Mesendoderm (in vitro differentiated cells): ENCODE measurements at regions not wholly inside any gene's neighbourhood (a gene's known extent, or its start where the extent isn't known, plus 50 kb on each side); places are given as distances from the start of the nearest gene placed in this dataset.

Experiments used
- DNase-seq: peaks from one replicate; pipeline ENCODE4 v3.0.0; 2013
- H2AK5ac ChIP-seq: 2 replicates; pipeline ENCODE4 v1.6.1; 2013; ENCODE audit warnings: low read length, inconsistent platforms
- H2BK120ac ChIP-seq: 2 replicates; pipeline ENCODE4 v1.6.1; 2013; ENCODE audit warnings: low read depth, mild to moderate bottlenecking, low read length, moderate library complexity, mixed read lengths
- H2BK15ac ChIP-seq: replicated peaks from 2 replicates; pipeline ENCODE4 v1.6.1; 2013; ENCODE audit warnings: low read depth, mild to moderate bottlenecking, moderate library complexity
- H2BK5ac ChIP-seq: 2 replicates; pipeline ENCODE4 v1.6.1; 2013; ENCODE audit warnings: low read length, inconsistent platforms
- H3K18ac ChIP-seq: 2 replicates; pipeline ENCODE4 v1.6.1; 2013; ENCODE audit warnings: mild to moderate bottlenecking, low read length, mixed read lengths
- H3K23ac ChIP-seq: one replicate; pipeline ENCODE4 v1.6.1; 2013; ENCODE audit warnings: low read length
- H3K27ac ChIP-seq: 2 replicates; pipeline ENCODE4 v1.5.1; 2013; ENCODE audit warnings: low read depth, mild to moderate bottlenecking, inconsistent platforms, low read length, moderate library complexity
- H3K27me3 ChIP-seq: 2 replicates; pipeline ENCODE4 v1.6.1; 2013; ENCODE audit warnings: low read length, control low read depth, mild to moderate bottlenecking, inconsistent platforms; ENCODE audit not compliant: insufficient read depth, poor library complexity
- H3K36me3 ChIP-seq: 2 replicates; pipeline ENCODE4 v1.6.1; 2013; ENCODE audit warnings: low read length, inconsistent platforms; ENCODE audit not compliant: control insufficient read depth, insufficient read depth
- H3K4ac ChIP-seq: one replicate; pipeline ENCODE4 v1.6.1; 2013; ENCODE audit warnings: low read depth, mild to moderate bottlenecking, low read length, moderate library complexity
- H3K4me1 ChIP-seq: 2 replicates; pipeline ENCODE4 v1.6.1; 2013; ENCODE audit warnings: low read depth, low read length, inconsistent platforms; ENCODE audit not compliant: control insufficient read depth
- H3K4me2 ChIP-seq: 2 replicates; pipeline ENCODE4 v1.6.1; 2013; ENCODE audit warnings: low read length
- H3K4me3 ChIP-seq: 2 replicates; pipeline ENCODE4 v1.5.1; 2013; ENCODE audit warnings: mild to moderate bottlenecking, low read length
- H3K56ac ChIP-seq: one replicate; pipeline ENCODE4 v1.6.1; 2013; ENCODE audit warnings: low read length
- H3K79me1 ChIP-seq: 2 replicates; pipeline ENCODE4 v1.6.1; 2013; ENCODE audit warnings: low read length, inconsistent platforms
- H3K79me2 ChIP-seq: 2 replicates; pipeline ENCODE4 v1.6.1; 2013; ENCODE audit warnings: mild to moderate bottlenecking, low read length; ENCODE audit not compliant: control insufficient read depth, insufficient read depth
- H3K9ac ChIP-seq: 2 replicates; pipeline ENCODE4 v1.6.1; 2013; ENCODE audit warnings: low read length, inconsistent platforms
- H4K5ac ChIP-seq: one replicate; pipeline ENCODE4 v1.6.1; 2013; ENCODE audit warnings: low read length
- H4K8ac ChIP-seq: one replicate; pipeline ENCODE4 v1.6.1; 2013; ENCODE audit warnings: low read depth, mild to moderate bottlenecking, control low read depth, low read length, moderate library complexity
- WGBS: extraction: QIAGEN DNeasy Blood & Tissue Kit; methylation state at CpG from one replicate; pipeline ENCODE4 v1.1.7; 2013; ENCODE audit warnings: low lambda C conversion rate, missing lambda C conversion rate; ENCODE audit not compliant: insufficient coverage; ENCODE audit errors: extremely low coverage; 5-methylcytosine and 5-hydroxymethylcytosine counted together

DNA sequence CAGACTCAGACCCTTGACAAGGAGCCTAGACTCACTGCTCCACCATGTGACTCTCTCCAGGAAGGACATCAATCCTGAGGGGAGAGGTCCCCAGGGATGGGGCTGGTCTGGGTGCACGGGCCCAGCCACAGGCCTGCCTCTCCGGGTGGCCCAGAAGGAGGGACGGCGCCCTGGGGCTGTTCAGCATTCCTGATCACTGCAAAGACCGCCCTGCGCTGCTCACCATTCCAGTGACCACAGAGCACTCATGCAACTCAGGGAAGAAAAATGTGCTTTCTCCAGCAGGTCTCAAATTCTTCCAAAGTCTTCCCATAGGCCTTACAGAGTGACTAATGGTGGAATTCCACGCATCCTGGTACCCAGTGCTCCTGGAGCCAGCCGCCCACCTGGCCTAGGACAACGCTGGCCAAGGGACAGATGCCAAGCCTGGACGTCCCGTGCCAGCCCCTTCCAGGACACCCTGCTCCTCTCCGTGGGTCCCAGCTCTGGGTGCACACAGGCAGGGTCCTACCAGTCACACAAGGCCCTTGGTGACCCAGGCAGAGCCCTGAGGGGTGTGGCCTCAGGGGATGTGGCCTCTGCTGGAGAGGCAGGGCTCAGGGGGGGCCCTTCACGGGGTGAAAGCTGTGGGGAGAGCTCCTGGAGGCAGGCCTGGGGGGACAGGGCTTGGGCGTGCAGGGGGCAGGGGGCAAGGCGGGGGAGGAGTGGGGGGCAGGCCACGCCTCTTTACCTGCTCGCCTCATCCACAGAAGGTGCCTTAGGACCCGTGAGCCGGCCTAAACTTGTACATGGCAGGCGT lies 178.8 kb downstream of the IGLL1 start:
- Histone ChIP-seq H2BK15ac (no peak overlapping the region), H3K9ac (peak overlapping the region; percentile 70), H3K36me3 (no peaks in the 10 kb centered on the region), H2BK120ac (no peak overlapping the region), H3K79me2 (peaks cover 19% of the 10 kb centered on the region), H3K27ac (no peak overlapping the region), H3K4me2 (peak overlapping the region; percentile 59), H3K23ac (peak overlapping the region; percentile 66), H3K79me1 (peaks cover 8% of the 10 kb centered on the region), H4K5ac (no peak overlapping the region), H3K56ac (peak overlapping the region; percentile 78), H2AK5ac (no peak overlapping the region), H2BK5ac (no peak overlapping the region), H3K4me3 (no peak overlapping the region), H3K18ac (no peak overlapping the region), H3K27me3 (no peaks in the 10 kb centered on the region), H3K4ac (no peak overlapping the region), H3K4me1 (no peaks in the 10 kb centered on the region), H4K8ac (no peak overlapping the region)
- DNase-seq = peak; percentile 64
- WGBS = no CpG with 5 or more reads among the region's 20 CpGs

DNA sequence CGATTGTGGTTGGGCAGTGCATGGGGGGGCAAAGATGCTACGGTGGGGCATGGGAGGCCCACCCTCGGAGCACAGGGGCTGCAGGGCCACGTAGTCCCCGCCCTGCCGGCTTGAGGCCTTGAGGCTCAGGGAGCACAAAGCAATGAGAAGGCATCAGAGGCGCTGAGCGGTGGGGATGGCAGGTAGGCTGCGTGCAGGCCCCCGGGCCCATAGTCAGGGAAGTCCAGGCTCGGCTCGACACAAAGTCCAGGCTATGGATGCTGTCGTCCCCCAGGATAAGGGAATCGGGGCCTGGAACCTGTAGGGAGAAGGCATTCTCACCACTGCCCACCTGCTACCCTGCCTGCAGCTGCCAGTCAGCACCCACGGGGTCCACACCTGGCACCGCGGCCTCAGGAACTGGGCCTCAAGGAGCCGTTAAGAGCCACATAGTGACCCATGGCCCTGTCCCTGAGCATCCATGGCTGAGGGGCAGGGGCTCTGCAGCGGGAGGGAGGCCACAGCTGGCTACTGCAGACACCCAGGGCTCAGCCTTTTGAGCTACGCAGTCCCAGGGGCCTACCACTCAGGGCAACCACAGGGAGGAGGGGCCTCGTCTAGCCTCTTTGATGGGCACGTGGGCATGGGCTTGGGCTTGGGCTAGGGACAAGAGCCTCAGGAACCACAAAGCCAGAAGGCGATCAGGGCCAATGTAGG lies 179.7 kb downstream of the IGLL1 start:
- Histone ChIP-seq H3K36me3 (no peaks in the 10 kb centered on the region), H3K4me3 (no peak overlapping the region), H3K18ac (no peak overlapping the region), H2BK5ac (no peak overlapping the region), H2BK120ac (no peak overlapping the region), H3K79me1 (peaks cover 8% of the 10 kb centered on the region), H3K4ac (no peak overlapping the region), H2AK5ac (no peak overlapping the region), H3K9ac (peak overlapping the region; percentile 27), H3K27ac (no peak overlapping the region), H4K5ac (no peak overlapping the region), H3K79me2 (peaks cover 19% of the 10 kb centered on the region), H4K8ac (no peak overlapping the region), H3K4me2 (no peak overlapping the region), H3K27me3 (no peaks in the 10 kb centered on the region), H2BK15ac (no peak overlapping the region), H3K56ac (peak overlapping the region; percentile 76), H3K23ac (peak overlapping the region; percentile 66), H3K4me1 (no peaks in the 10 kb centered on the region)
- no CpG with 5 or more reads among the region's 23 CpGs for WGBS
- no peak for DNase-seq

DNA sequence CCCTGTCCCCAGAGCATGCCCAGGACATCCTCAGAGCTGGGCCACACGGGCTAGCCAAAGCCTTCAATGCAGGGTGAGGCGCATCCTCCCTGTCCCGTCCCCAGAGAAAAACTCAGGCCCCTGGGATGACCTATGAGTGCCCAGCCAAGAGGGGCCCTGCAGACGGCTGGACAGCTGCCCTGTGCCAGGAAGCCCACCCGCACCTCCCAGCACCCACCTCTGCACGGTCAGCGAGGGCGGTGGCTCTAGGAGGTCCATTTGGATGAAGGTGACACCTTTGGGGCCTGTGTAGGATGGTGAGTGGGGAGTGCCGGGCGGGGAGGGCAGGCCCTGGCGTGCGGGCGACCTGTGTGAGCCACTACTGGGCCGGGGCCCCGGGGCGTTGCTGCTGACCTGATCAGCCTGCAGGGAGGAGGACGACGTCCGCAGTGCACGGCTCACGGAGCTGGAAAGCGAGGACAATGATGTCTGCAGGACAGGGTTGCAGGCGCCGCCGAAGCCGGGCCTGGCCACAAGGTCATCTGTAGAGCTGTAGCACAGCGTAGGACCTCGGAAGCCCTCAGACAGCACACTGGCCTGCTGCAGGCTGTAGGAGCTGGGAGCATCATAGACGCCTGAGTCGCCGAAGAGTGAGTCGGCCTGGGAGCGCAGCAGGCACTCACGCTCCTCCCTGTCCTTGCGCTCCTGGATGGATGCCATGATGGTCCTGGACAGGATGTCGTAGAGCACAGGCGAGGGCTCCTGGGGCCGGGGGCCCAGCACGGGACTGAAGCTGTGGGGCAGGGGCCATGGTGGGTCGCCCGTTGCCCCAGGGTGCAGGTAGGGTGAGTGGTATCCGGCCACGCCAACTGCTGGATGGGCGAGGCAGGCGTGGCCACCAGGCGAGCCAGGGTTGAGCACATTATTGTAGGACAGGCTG lies 180.5 kb downstream of the IGLL1 start:
- no CpG with 5 or more reads among the region's 46 CpGs for WGBS
- Histone ChIP-seq H3K4me1 (no peaks in the 10 kb centered on the region), H3K9ac (no peak overlapping the region), H2AK5ac (no peak overlapping the region), H3K4me2 (no peak overlapping the region), H2BK15ac (no peak overlapping the region), H3K18ac (no peak overlapping the region), H3K23ac (no peak overlapping the region), H3K79me2 (peaks cover 19% of the 10 kb centered on the region), H2BK120ac (no peak overlapping the region), H3K36me3 (no peaks in the 10 kb centered on the region), H4K8ac (no peak overlapping the region), H3K4me3 (no peak overlapping the region), H3K79me1 (peaks cover 8% of the 10 kb centered on the region), H4K5ac (no peak overlapping the region), H3K56ac (peak overlapping the region; percentile 25), H2BK5ac (no peak overlapping the region), H3K27ac (no peak overlapping the region), H3K27me3 (no peaks in the 10 kb centered on the region), H3K4ac (no peak overlapping the region)
- no peak for DNase-seq

- H3K4me1 ChIP-seq = no peaks in the 10 kb centered on the region
- H3K23ac ChIP-seq = no peak overlapping the region
- peaks cover 19% of the 10 kb centered on the region for H3K79me2 ChIP-seq
- H2BK15ac ChIP-seq = no peak overlapping the region
- H2BK120ac ChIP-seq = no peak overlapping the region
- H3K18ac ChIP-seq = no peak overlapping the region
- no peak overlapping the region for H4K5ac ChIP-seq
- DNase-seq = peak; percentile 36
- H2BK5ac ChIP-seq = no peak overlapping the region
- H3K27ac ChIP-seq = no peak overlapping the region
- H3K27me3 ChIP-seq = no peaks in the 10 kb centered on the region
- no peak overlapping the region for H4K8ac ChIP-seq
- no peak overlapping the region for H3K4ac ChIP-seq
- H3K36me3 ChIP-seq = no peaks in the 10 kb centered on the region
- no peak overlapping the region for H3K4me3 ChIP-seq
- WGBS = no CpG with 5 or more reads among the region's 15 CpGs
- no peak overlapping the region for H2AK5ac ChIP-seq
- H3K79me1 ChIP-seq = peaks cover 8% of the 10 kb centered on the region
- H3K4me2 ChIP-seq = no peak overlapping the region
- peak overlapping the region; percentile 25 for H3K56ac ChIP-seq
- H3K9ac ChIP-seq = peak overlapping the region; percentile 11
Observed at GRCh38 chr22:23398701-23399366, 181.3 kb downstream of the IGLL1 start.
